KBM-7 (cell line): ENCODE measurements at regions not wholly inside any gene's neighbourhood (a gene's known extent, or its start where the extent isn't known, plus 50 kb on each side); places are given as distances from the start of the nearest gene placed in this dataset.

Source experiments
- DNase-seq: peaks from one replicate; pipeline ENCODE4 v3.0.0-alpha.2; 2015
- in situ Hi-C: fragments of 300-500 bp; cut with MboI; formaldehyde crosslinking; loops from 2 replicates; pipeline ENCODE4 v1.14.3; 2020; ENCODE audit warnings: low sequenced_read_pairs, low pct_unique_long_range_greater_than_20kb, mixed read lengths

GRCh38 chr2:128498589-128498988 is 179.9 kb upstream of the HS6ST1 start:
- DNase-seq, result no peak
- in situ Hi-C loops, result no loop called here

- no peak for DNase-seq
- in situ Hi-C loops, result no loop called here
Observed at GRCh38 chr2:128499367-128500137, 180.9 kb upstream of the HS6ST1 start.

GRCh38 chr2:128500138-128500800 is 181.6 kb upstream of the HS6ST1 start:
- no peak for DNase-seq
- in situ Hi-C loops, result no loop called here

- no peak for DNase-seq
- in situ Hi-C loops, result no loop called here
Observed at GRCh38 chr2:128501006-128501690, 182.5 kb upstream of the HS6ST1 start.

- no peak for DNase-seq
- in situ Hi-C loops, result no loop called here
Observed at GRCh38 chr2:128501700-128502099, 183.0 kb upstream of the HS6ST1 start.

- DNase-seq, result no peak
- in situ Hi-C loops, result no loop called here
Observed at GRCh38 chr2:128502200-128502599, 183.5 kb upstream of the HS6ST1 start.

GRCh38 chr2:128502638-128503246 is 184.1 kb upstream of the HS6ST1 start:
- in situ Hi-C loops, result no loop called here

GRCh38 chr2:128503399-128504245 is 185.0 kb upstream of the HS6ST1 start:
- DNase-seq, result no peak
- in situ Hi-C loops, result no loop called here

More at GRCh38 chr2:128502638-128503246, 184.1 kb upstream of the HS6ST1 start:
- no peak for DNase-seq

GRCh38 chr2:128504246-128505149 is 185.8 kb upstream of the HS6ST1 start:
- DNase-seq, result peak; percentile 32
- in situ Hi-C loops, result no loop called here

- DNase-seq, result no peak
Observed at GRCh38 chr2:128505150-128505490, 186.5 kb upstream of the HS6ST1 start.

GRCh38 chr2:128505575-128506526 is 187.2 kb upstream of the HS6ST1 start:
- in situ Hi-C loops, result no loop called here
- DNase-seq, result no peak

More at GRCh38 chr2:128505150-128505490, 186.5 kb upstream of the HS6ST1 start:
- in situ Hi-C loops, result no loop called here

GRCh38 chr2:128506534-128506933 is 187.9 kb upstream of the HS6ST1 start:
- in situ Hi-C loops, result no loop called here
- no peak for DNase-seq

- DNase-seq, result no peak
- in situ Hi-C loops, result no loop called here
Observed at GRCh38 chr2:128510701-128511397, 192.2 kb upstream of the HS6ST1 start.

GRCh38 chr2:128511731-128512378 is 193.2 kb upstream of the HS6ST1 start:
- in situ Hi-C loops, result no loop called here
- no peak for DNase-seq

GRCh38 chr2:128512379-128513115 is 193.9 kb upstream of the HS6ST1 start:
- no peak for DNase-seq
- in situ Hi-C loops, result no loop called here
